HG02571 (cell line): ENCODE measurements at regions not wholly inside any gene's neighbourhood (a gene's known extent, or its start where the extent isn't known, plus 50 kb on each side); places are given as distances from the start of the nearest gene placed in this dataset.
"Not testable (repeated sequence)": the region's sequence is repeated elsewhere in the genome, so short reads cannot be mapped to it uniquely, and the experiment has no call there.

ENCODE experiments used
- ATAC-seq: cut with Tn5 transposase; IDR thresholded peaks from one replicate; pipeline ENCODE4 v1.9.1; 2021; ENCODE audit warnings: mild to moderate bottlenecking, moderate library complexity; ENCODE audit not compliant: unreplicated experiment

- no peak for ATAC-seq
Observed at GRCh38 chr16:65375651-65376050, 253.8 kb upstream of the CDH11 start.

GRCh38 chr16:65373097-65373496 is 251.2 kb upstream of the CDH11 start:
- ATAC-seq: no peak

- ATAC-seq: no peak
Observed at GRCh38 chr16:65372171-65372570, 250.3 kb upstream of the CDH11 start.

GRCh38 chr16:65365732-65366715 is 244.2 kb upstream of the CDH11 start:
- no peak for ATAC-seq

- ATAC-seq: not testable (repeated sequence)
Observed at GRCh38 chr16:65356721-65357120, 234.9 kb upstream of the CDH11 start.

- ATAC-seq: no peak
Observed at GRCh38 chr16:65355706-65356105, 233.8 kb upstream of the CDH11 start.

- no peak for ATAC-seq
Observed at GRCh38 chr16:65353183-65353582, 231.3 kb upstream of the CDH11 start.

- no peak for ATAC-seq
Observed at GRCh38 chr16:65349626-65350025, 227.8 kb upstream of the CDH11 start.

- ATAC-seq: no peak
Observed at GRCh38 chr16:65343556-65343955, 221.7 kb upstream of the CDH11 start.

- no peak for ATAC-seq
Observed at GRCh38 chr16:65342231-65342866, 220.5 kb upstream of the CDH11 start.

- ATAC-seq: no peak
Observed at GRCh38 chr16:65339062-65339461, 217.2 kb upstream of the CDH11 start.

- no peak for ATAC-seq
Observed at GRCh38 chr16:65336160-65336559, 214.3 kb upstream of the CDH11 start.

- no peak for ATAC-seq
Observed at GRCh38 chr16:65334081-65334480, 212.2 kb upstream of the CDH11 start.

GRCh38 chr16:65333283-65333682 is 211.4 kb upstream of the CDH11 start:
- no peak for ATAC-seq

- no peak for ATAC-seq
Observed at GRCh38 chr16:65327346-65327745, 205.5 kb upstream of the CDH11 start.

GRCh38 chr16:65323655-65324237 is 201.9 kb upstream of the CDH11 start:
- ATAC-seq: no peak

GRCh38 chr16:65319621-65320231 is 197.9 kb upstream of the CDH11 start:
- ATAC-seq: no peak

GRCh38 chr16:65318590-65319257 is 196.9 kb upstream of the CDH11 start:
- no peak for ATAC-seq

GRCh38 chr16:65318138-65318537 is 196.3 kb upstream of the CDH11 start:
- ATAC-seq: no peak

GRCh38 chr16:65316808-65317207 is 194.9 kb upstream of the CDH11 start:
- ATAC-seq: no peak
